ENCODE measurements at regions not wholly inside any gene's neighbourhood (a gene's known extent, or its start where the extent isn't known, plus 50 kb on each side); places are given as distances from the start of the nearest gene placed in this dataset.

- no peak overlapping the region for H3K9ac ChIP-seq (replicated peaks; ENCODE audit: extremely low read depth, insufficient read depth, low read length)
- H3K79me2 ChIP-seq (ENCODE audit: control insufficient read depth, insufficient read depth, low read length): no peaks in the 10 kb centered on the region
- DNase-seq (ENCODE audit: low read depth, low spot score) (no peak), FAIRE-seq (no peak)
- ChIA-PET POLR2A (no interaction called here), CTCF (no interaction called here)
- no peaks in the 10 kb centered on the region for H4K20me1 ChIP-seq (replicated peaks; ENCODE audit: control insufficient read depth, extremely low read depth, insufficient read depth, low read length)
- TF ChIP-seq, protein P1, sequence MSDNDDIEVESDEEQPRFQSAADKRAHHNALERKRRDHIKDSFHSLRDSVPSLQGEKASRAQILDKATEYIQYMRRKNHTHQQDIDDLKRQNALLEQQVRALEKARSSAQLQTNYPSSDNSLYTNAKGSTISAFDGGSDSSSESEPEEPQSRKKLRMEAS (IDR thresholded peaks at IDR 0.05; ENCODE audit: insufficient read depth, insufficient read length): no peak
- TF ChIP-seq FOS (IDR thresholded peaks at IDR 0.05; ENCODE audit: borderline replicate concordance, insufficient read depth, low read length) (no peak), MYC (IDR thresholded peaks at IDR 0.05; ENCODE audit: low read depth, low read length) (no peak), GATA2 (IDR thresholded peaks at IDR 0.05; ENCODE audit: insufficient read depth, insufficient read length, low read depth, low read length) (no peak), EZH2 (IDR thresholded peaks at IDR 0.05; ENCODE audit: borderline replicate concordance, low read depth, low read length, severe bottlenecking) (no peak), JUN (IDR thresholded peaks at IDR 0.05; ENCODE audit: borderline replicate concordance, insufficient read depth, insufficient read length, low read depth) (no peak), POLR2AphosphoS5 (IDR thresholded peaks at IDR 0.05; ENCODE audit: insufficient read depth, low read depth, low read length) (no peak), POLR2A (IDR thresholded peaks at IDR 0.05; ENCODE audit: low read depth, low read length) (no peak)
- TF ChIP-seq, protein P2, sequence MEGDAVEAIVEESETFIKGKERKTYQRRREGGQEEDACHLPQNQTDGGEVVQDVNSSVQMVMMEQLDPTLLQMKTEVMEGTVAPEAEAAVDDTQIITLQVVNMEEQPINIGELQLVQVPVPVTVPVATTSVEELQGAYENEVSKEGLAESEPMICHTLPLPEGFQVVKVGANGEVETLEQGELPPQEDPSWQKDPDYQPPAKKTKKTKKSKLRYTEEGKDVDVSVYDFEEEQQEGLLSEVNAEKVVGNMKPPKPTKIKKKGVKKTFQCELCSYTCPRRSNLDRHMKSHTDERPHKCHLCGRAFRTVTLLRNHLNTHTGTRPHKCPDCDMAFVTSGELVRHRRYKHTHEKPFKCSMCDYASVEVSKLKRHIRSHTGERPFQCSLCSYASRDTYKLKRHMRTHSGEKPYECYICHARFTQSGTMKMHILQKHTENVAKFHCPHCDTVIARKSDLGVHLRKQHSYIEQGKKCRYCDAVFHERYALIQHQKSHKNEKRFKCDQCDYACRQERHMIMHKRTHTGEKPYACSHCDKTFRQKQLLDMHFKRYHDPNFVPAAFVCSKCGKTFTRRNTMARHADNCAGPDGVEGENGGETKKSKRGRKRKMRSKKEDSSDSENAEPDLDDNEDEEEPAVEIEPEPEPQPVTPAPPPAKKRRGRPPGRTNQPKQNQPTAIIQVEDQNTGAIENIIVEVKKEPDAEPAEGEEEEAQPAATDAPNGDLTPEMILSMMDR (IDR thresholded peaks at IDR 0.05; ENCODE audit: extremely low read depth in 1 of 2, insufficient read depth in 1 of 2, low read depth in 1 of 2, low read length in 2 of 2): no peak
- no peak overlapping the region for H3K4me2 ChIP-seq (ENCODE audit: insufficient read depth, low read length)
- no peak overlapping the region for H3K27ac ChIP-seq (ENCODE audit: insufficient read depth, low read depth, low read length)
- peaks cover 3% of the 10 kb centered on the region for H3K9me3 ChIP-seq (replicated peaks; ENCODE audit: control insufficient read depth, insufficient read depth, low read length)
- intact Hi-C loops (cut with micrococcal nuclease) (no loop called here), dilution Hi-C loops (cut with MboI; ENCODE audit: extremely low pct_ligation_motif_present, low sequenced_read_pairs) (no loop called here)
- no peaks in the 10 kb centered on the region for H3K27me3 ChIP-seq (ENCODE audit: control insufficient read depth in 2 of 2, insufficient read depth in 2 of 2, low read length in 2 of 2)
- BruUV-seq (replicated peaks): no TSS peak
- H3K9me1 ChIP-seq (replicated peaks; ENCODE audit: control insufficient read depth, extremely low read depth, insufficient read depth, low read length): no peaks in the 10 kb centered on the region
- no peak overlapping the region for H3K4me3 ChIP-seq (replicated peaks in 1 of 3; ENCODE audit: insufficient read depth in 1 of 3, low read depth in 1 of 3, low read length in 3 of 3)
- H3K4me1 ChIP-seq (ENCODE audit: control insufficient read depth, extremely low read depth, insufficient read depth, low read length): no peaks in the 10 kb centered on the region
- no peaks in the 10 kb centered on the region for H3K36me3 ChIP-seq (ENCODE audit: control insufficient read depth in 2 of 2, extremely low read depth in 1 of 2, insufficient read depth in 2 of 2, low read length in 2 of 2)
- H2AFZ ChIP-seq (ENCODE audit: low read depth, low read length): no peak overlapping the region
These were observed 306.6 kb downstream of the DTHD1 start for GRCh38 chr4:36587909-36588472.
